A673 (cell line): ENCODE measurements at regions not wholly inside any gene's neighbourhood (a gene's known extent, or its start where the extent isn't known, plus 50 kb on each side); places are given as distances from the start of the nearest gene placed in this dataset.

Experiments used
- EZH2 ChIP-seq: fragments of 200-600 bp; sonication (generic); IDR thresholded peaks from 2 replicates; pipeline ENCODE4 v1.6.1; 2017; ENCODE audit warnings: borderline replicate concordance, low read depth, mild to moderate bottlenecking, mixed read lengths, antibody characterized with exemption, low read length; ENCODE audit not compliant: poor library complexity, severe bottlenecking
- TF ChIP-seq, protein P1 (sequence below): fragments of 300-800, 200-600 bp; sonication (generic); conservative IDR thresholded peaks from 2 replicates; pipeline ENCODE4 v1.5.1; 2017; ENCODE audit warnings: low read depth, mild to moderate bottlenecking, antibody characterized with exemption, low read length, moderate library complexity, mixed read lengths

GRCh38 chr2:39913648-39914461 lies 134.8 kb upstream of the THUMPD2 start:
- TF ChIP-seq, protein P1, sequence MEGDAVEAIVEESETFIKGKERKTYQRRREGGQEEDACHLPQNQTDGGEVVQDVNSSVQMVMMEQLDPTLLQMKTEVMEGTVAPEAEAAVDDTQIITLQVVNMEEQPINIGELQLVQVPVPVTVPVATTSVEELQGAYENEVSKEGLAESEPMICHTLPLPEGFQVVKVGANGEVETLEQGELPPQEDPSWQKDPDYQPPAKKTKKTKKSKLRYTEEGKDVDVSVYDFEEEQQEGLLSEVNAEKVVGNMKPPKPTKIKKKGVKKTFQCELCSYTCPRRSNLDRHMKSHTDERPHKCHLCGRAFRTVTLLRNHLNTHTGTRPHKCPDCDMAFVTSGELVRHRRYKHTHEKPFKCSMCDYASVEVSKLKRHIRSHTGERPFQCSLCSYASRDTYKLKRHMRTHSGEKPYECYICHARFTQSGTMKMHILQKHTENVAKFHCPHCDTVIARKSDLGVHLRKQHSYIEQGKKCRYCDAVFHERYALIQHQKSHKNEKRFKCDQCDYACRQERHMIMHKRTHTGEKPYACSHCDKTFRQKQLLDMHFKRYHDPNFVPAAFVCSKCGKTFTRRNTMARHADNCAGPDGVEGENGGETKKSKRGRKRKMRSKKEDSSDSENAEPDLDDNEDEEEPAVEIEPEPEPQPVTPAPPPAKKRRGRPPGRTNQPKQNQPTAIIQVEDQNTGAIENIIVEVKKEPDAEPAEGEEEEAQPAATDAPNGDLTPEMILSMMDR: peak; percentile 87
- no peak for TF ChIP-seq EZH2
